ENCODE measurements at regions not wholly inside any gene's neighbourhood (a gene's known extent, or its start where the extent isn't known, plus 50 kb on each side); places are given as distances from the start of the nearest gene placed in this dataset.

GRCh38 chr20:62554898-62555641, 79.3 kb upstream of the GATA5 start:
- H3K27ac Mint-ChIP-seq (ENCODE audit: unreplicated experiment) = no peak overlapping the region
- H3K4me3 Mint-ChIP-seq (ENCODE audit: unreplicated experiment) = no peak overlapping the region
- H3K9me3 Mint-ChIP-seq (ENCODE audit: low read depth) = no peaks in the 10 kb centered on the region
- DNase-seq (ENCODE audit: low spot score) = no peak
- no peaks in the 10 kb centered on the region for H3K36me3 Mint-ChIP-seq (ENCODE audit: low read depth)
- peaks cover 47% of the 10 kb centered on the region for H3K27me3 Mint-ChIP-seq (ENCODE audit: low read depth)
- peaks cover 8% of the 10 kb centered on the region for H3K4me1 Mint-ChIP-seq (ENCODE audit: low read depth)
- TF ChIP-seq CTCF (IDR thresholded peaks at IDR 0.05) = no peak

GRCh38 chr20:62555642-62556420, 80.0 kb upstream of the GATA5 start:
- Mint-ChIP-seq H3K4me1 (ENCODE audit: low read depth) (peaks cover 3% of the 10 kb centered on the region), H3K4me3 (ENCODE audit: unreplicated experiment) (no peak overlapping the region), H3K27me3 (ENCODE audit: low read depth) (peaks cover 48% of the 10 kb centered on the region), H3K9me3 (ENCODE audit: low read depth) (no peaks in the 10 kb centered on the region), H3K27ac (ENCODE audit: unreplicated experiment) (no peak overlapping the region), H3K36me3 (ENCODE audit: low read depth) (no peaks in the 10 kb centered on the region)
- DNase-seq (ENCODE audit: low spot score) = no peak
- TF ChIP-seq CTCF (IDR thresholded peaks at IDR 0.05) = no peak

- Mint-ChIP-seq H3K4me1 (ENCODE audit: low read depth) (peaks cover 3% of the 10 kb centered on the region), H3K27me3 (ENCODE audit: low read depth) (peaks cover 55% of the 10 kb centered on the region), H3K27ac (ENCODE audit: unreplicated experiment) (no peak overlapping the region), H3K36me3 (ENCODE audit: low read depth) (no peaks in the 10 kb centered on the region), H3K9me3 (ENCODE audit: low read depth) (no peaks in the 10 kb centered on the region), H3K4me3 (ENCODE audit: unreplicated experiment) (no peak overlapping the region)
- TF ChIP-seq CTCF (IDR thresholded peaks at IDR 0.05) = no peak
- DNase-seq (ENCODE audit: low spot score) = no peak
These were observed 81.7 kb upstream of the GATA5 start for GRCh38 chr20:62557462-62557861.

DNA sequence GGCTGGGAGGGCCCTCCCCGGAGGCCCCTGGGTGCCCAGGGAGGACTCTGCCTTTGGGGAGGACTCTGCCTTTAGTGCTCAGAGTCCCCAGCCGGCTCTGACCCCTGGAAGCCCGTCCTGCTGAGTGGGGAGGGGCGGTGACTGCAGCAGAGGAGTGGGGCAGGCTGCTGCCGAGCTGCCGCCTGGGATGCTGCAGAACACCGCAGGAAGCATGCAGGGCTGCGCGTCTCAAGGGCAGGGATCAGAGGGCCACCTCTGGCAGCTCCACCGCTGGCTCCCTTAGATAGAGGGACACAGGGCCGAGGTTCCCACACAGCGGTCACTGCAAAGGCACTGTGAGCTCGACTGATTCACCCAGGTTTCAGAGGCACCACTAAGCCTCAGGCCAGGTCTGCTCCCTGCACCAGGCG, 82.2 kb upstream of the GATA5 start:
- no peak overlapping the region for H3K4me3 Mint-ChIP-seq (ENCODE audit: unreplicated experiment)
- no peaks in the 10 kb centered on the region for H3K4me1 Mint-ChIP-seq (ENCODE audit: low read depth)
- H3K27me3 Mint-ChIP-seq (ENCODE audit: low read depth) = peaks cover 51% of the 10 kb centered on the region
- TF ChIP-seq CTCF (IDR thresholded peaks at IDR 0.05) = no peak
- no peaks in the 10 kb centered on the region for H3K36me3 Mint-ChIP-seq (ENCODE audit: low read depth)
- DNase-seq (ENCODE audit: low spot score) = no peak
- no peaks in the 10 kb centered on the region for H3K9me3 Mint-ChIP-seq (ENCODE audit: low read depth)
- no peak overlapping the region for H3K27ac Mint-ChIP-seq (ENCODE audit: unreplicated experiment)

DNA sequence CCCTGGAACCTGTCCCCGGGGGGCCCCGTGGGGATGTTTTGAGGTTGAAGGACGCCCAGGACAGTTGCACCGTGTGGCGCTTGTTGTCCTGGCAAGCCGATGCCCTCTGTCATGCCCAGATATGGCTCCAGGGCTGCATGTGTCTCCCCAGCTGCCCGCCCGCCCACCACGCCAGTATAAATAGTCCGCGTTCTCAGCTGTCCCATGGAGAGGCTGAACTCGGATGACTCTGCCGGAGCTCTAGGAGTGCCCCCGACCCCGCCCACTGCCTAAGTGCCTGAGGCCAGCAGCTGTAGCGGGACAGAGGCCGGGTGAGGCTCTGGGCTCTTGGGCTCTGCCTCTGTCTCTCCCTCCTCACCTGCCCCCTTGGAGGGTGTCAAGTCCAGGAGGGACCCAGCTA, 83.0 kb upstream of the GATA5 start:
- no peaks in the 10 kb centered on the region for H3K9me3 Mint-ChIP-seq (ENCODE audit: low read depth)

More for the DNA sequence above, 83.0 kb upstream of the GATA5 start:
- H3K4me3 Mint-ChIP-seq (ENCODE audit: unreplicated experiment) = no peak overlapping the region
- DNase-seq (ENCODE audit: low spot score) = no peak
- TF ChIP-seq CTCF (IDR thresholded peaks at IDR 0.05) = no peak
- H3K4me1 Mint-ChIP-seq (ENCODE audit: low read depth) = no peaks in the 10 kb centered on the region
- no peak overlapping the region for H3K27ac Mint-ChIP-seq (ENCODE audit: unreplicated experiment)
- no peaks in the 10 kb centered on the region for H3K36me3 Mint-ChIP-seq (ENCODE audit: low read depth)
- peaks cover 51% of the 10 kb centered on the region for H3K27me3 Mint-ChIP-seq (ENCODE audit: low read depth)
